HCT116 (cell line): ENCODE measurements at regions not wholly inside any gene's neighbourhood (a gene's known extent, or its start where the extent isn't known, plus 50 kb on each side); places are given as distances from the start of the nearest gene placed in this dataset.

Experiments used
- ATAC-seq: fragments of 200-7000 bp; cut with Tn5 transposase; 2 replicates; pipeline ENCODE4 v1.9.1; 2020; ENCODE audit warnings: mild to moderate bottlenecking, moderate library complexity
- BruUV-seq: library from RNA; stranded (reverse); fragments of 400-500 nt; replicated peaks from 2 replicates; lab custom pipeline; 2021; lab: Mats Ljungman, UMichigan
- CTCF ChIA-PET: fragments of 300-600 bp; sonication (Branson Sonifier 250); formaldehyde crosslinking; loops from one replicate; lab custom pipeline; 2021; ENCODE audit warnings: antibody characterized with exemption; lab: Charles Lee
- POLR2A ChIA-PET: fragments of 300-600, 350-600 bp; sonication (Branson Sonifier 250); formaldehyde crosslinking; loops from one replicate; lab custom pipeline; 2021; ENCODE audit warnings: antibody characterized with exemption; lab: Charles Lee
- RAD21 ChIA-PET, 2 experiments: fragments of 300-600 bp; sonication (Branson Sonifier 250); formaldehyde crosslinking; loops; one replicate each; lab custom pipeline; 2023; ENCODE audit warnings: low total read pairs in 2 of 2; ENCODE audit not compliant: uncharacterized antibody in 2 of 2, unreplicated experiment in 2 of 2, low non-redundant PET in 1 of 2; lab: Charles Lee
- DNase-seq: peaks from one replicate; pipeline ENCODE4 v3.0.0-alpha.2; 2010; ENCODE audit warnings: low read depth, low spot score
- H2AFZ ChIP-seq: fragments of 200-600 bp; shearing (Covaris generic), sonication (generic); 2 replicates; pipeline ENCODE4 v1.6.1; 2017; ENCODE audit warnings: low read depth, mixed run types, mixed read lengths, antibody characterized with exemption, low read length; ENCODE audit not compliant: poor library complexity, severe bottlenecking
- H3K27ac ChIP-seq: 2 replicates; pipeline ENCODE4 v1.5.1; 2012; ENCODE audit warnings: low read depth, low read length
- H3K27me3 ChIP-seq: fragments of 200-600 bp; sonication (generic); 2 replicates; pipeline ENCODE4 v1.6.1; 2016; ENCODE audit warnings: mixed run types, low read length, mixed read lengths; ENCODE audit not compliant: insufficient read depth
- H3K36me3 ChIP-seq, 2 experiments: fragments of 200-500 bp in 1 of 2; fragments of 200-600 bp in 1 of 2; sonication (Bioruptor generic) in 1 of 2; sonication (generic) in 1 of 2; 2 replicates each; pipeline versions ENCODE4 v1.5.1 to v1.6.1; 2014 to 2016; ENCODE audit warnings: low read length in 2 of 2, inconsistent platforms in 1 of 2, mixed read lengths in 1 of 2, mixed run types in 1 of 2; ENCODE audit not compliant: insufficient read depth in 2 of 2, control insufficient read depth in 1 of 2
- H3K4me1 ChIP-seq, 2 experiments: fragments of 200-600 bp in 1 of 2; sonication (generic) in 1 of 2; 2 replicates each; pipeline versions ENCODE4 v1.5.1 to v1.6.1; 2012 to 2017; ENCODE audit warnings: low read length in 2 of 2, inconsistent platforms in 1 of 2, mild to moderate bottlenecking in 1 of 2, mixed read lengths in 1 of 2, mixed run types in 1 of 2, moderate library complexity in 1 of 2; ENCODE audit not compliant: insufficient read depth in 2 of 2, control insufficient read depth in 1 of 2
- H3K4me2 ChIP-seq: fragments of 200-600 bp; sonication (generic); 2 replicates; pipeline ENCODE4 v1.6.1; 2017; ENCODE audit warnings: mixed run types, low read length, mixed read lengths
- H3K4me3 ChIP-seq, 2 experiments: fragments of 200-600 bp in 1 of 2; sonication (generic) in 1 of 2; replicated peaks in 1 of 2; 2 replicates each; pipeline ENCODE4 v1.5.1; 2011 to 2016; ENCODE audit warnings: low read length in 2 of 2, control low read depth in 1 of 2, low read depth in 1 of 2, mild to moderate bottlenecking in 1 of 2, mixed read lengths in 1 of 2, mixed run types in 1 of 2
- H3K79me2 ChIP-seq: fragments of 200-600 bp; sonication (generic); 2 replicates; pipeline ENCODE4 v1.6.1; 2017; ENCODE audit warnings: mild to moderate bottlenecking, mixed run types, low read length, moderate library complexity, mixed read lengths; ENCODE audit not compliant: insufficient read depth
- H3K9ac ChIP-seq: fragments of 200-600 bp; sonication (generic); 2 replicates; pipeline ENCODE4 v1.6.1; 2016; ENCODE audit warnings: low read length, mixed read lengths
- H3K9me2 ChIP-seq: fragments of 200-600 bp; sonication (generic), shearing (Covaris generic); 2 replicates; pipeline ENCODE4 v1.6.1; 2017; ENCODE audit warnings: mixed run types, mild to moderate bottlenecking, moderate library complexity; ENCODE audit not compliant: insufficient read depth
- H3K9me3 ChIP-seq, 2 experiments: fragments of 200-500 bp in 1 of 2; fragments of 200-600 bp in 1 of 2; sonication (Bioruptor generic) in 1 of 2; sonication (generic) in 1 of 2; 2 replicates each; pipeline ENCODE4 v1.6.1; 2014 to 2017; ENCODE audit warnings: low read length in 2 of 2, mixed read lengths in 2 of 2, inconsistent platforms in 1 of 2, low read depth in 1 of 2, mild to moderate bottlenecking in 1 of 2, mixed run types in 1 of 2, moderate library complexity in 1 of 2; ENCODE audit not compliant: control insufficient read depth in 1 of 2, insufficient read depth in 1 of 2
- H4K20me1 ChIP-seq: fragments of 200-600 bp; sonication (generic), shearing (Covaris generic); 2 replicates; pipeline ENCODE4 v1.6.1; 2017; ENCODE audit warnings: mixed run types, mild to moderate bottlenecking, moderate library complexity; ENCODE audit not compliant: insufficient read depth
- ATF3 ChIP-seq: IDR thresholded peaks from 2 replicates; pipeline ENCODE4 v1.6.1; 2012
- CEBPB ChIP-seq: IDR thresholded peaks from 2 replicates; pipeline ENCODE4 v1.6.1; 2012; ENCODE audit warnings: low read depth
- ELF1 ChIP-seq: IDR thresholded peaks from 2 replicates; pipeline ENCODE4 v1.6.1; 2012; ENCODE audit warnings: low read depth, borderline replicate concordance
- EZH2 ChIP-seq: fragments of 200-600 bp; sonication (generic); IDR thresholded peaks from 2 replicates; pipeline ENCODE4 v1.6.1; 2017; ENCODE audit warnings: antibody characterized with exemption, mixed run types
- EZH2phosphoT487 ChIP-seq: fragments of 200-600 bp; IDR thresholded peaks from 2 replicates; pipeline ENCODE4 v1.6.1; 2018; ENCODE audit warnings: antibody characterized with exemption, borderline replicate concordance
- MAX ChIP-seq: IDR thresholded peaks from 2 replicates; pipeline ENCODE4 v1.6.1; 2012
- POLR2A ChIP-seq: IDR thresholded peaks from 2 replicates; pipeline ENCODE4 v1.7.0; 2011; ENCODE audit warnings: borderline replicate concordance; ENCODE audit not compliant: insufficient read depth, insufficient read length; ENCODE audit errors: extremely low read depth
- SP1 ChIP-seq: IDR thresholded peaks from 2 replicates; pipeline ENCODE4 v1.6.1; 2012; ENCODE audit warnings: low read depth
- SRF ChIP-seq: IDR thresholded peaks from 2 replicates; pipeline ENCODE4 v1.6.1; 2012; ENCODE audit warnings: low read depth
- TCF7L2 ChIP-seq: IDR thresholded peaks from 2 replicates; pipeline ENCODE4 v1.7.0; 2011; ENCODE audit warnings: borderline replicate concordance, inconsistent platforms; ENCODE audit not compliant: insufficient read depth, insufficient read length; ENCODE audit errors: extremely low read depth
- YY1 ChIP-seq: IDR thresholded peaks from 2 replicates; pipeline ENCODE4 v1.6.1; 2011; ENCODE audit warnings: low read length, low read depth, moderate library complexity, mild to moderate bottlenecking; ENCODE audit not compliant: insufficient replicate concordance; ENCODE audit errors: extremely low read depth
- ZFX ChIP-seq: fragments of 450-650 bp; IDR thresholded peaks from 2 replicates; pipeline ENCODE4 v1.6.1; 2017
- ZNF274 ChIP-seq: fragments of 200-500 bp; sonication (Bioruptor generic); IDR thresholded peaks from 2 replicates; pipeline ENCODE4 v1.6.1; 2014; ENCODE audit warnings: mild to moderate bottlenecking, low read depth, low read length, inconsistent platforms
- intact Hi-C: fragments of 100-400 bp; cut with micrococcal nuclease; formaldehyde crosslinking; loops from 2 replicates; pipeline ENCODE4 v1.10.0; 2022

- TF ChIP-seq TCF7L2 (no peak), SRF (no peak), MAX (no peak), ELF1 (no peak), ATF3 (no peak), ZFX (no peak)
Measured at GRCh38 chr7:20019757-20020432, 197.3 kb downstream of the MACC1 start (continued).

GRCh38 chr7:20016669-20017068 lies 200.5 kb downstream of the MACC1 start:
- H3K9me3 ChIP-seq, result no peaks in the 10 kb centered on the region
- intact Hi-C loops, result no loop called here
- BruUV-seq, result no TSS peak
- POLR2A ChIA-PET, result interaction anchor here (0.6 kb wide), 1 partner anchor 916 kb away, joined by 5 read pairs; no protein-coding TSS in a partner anchor
- H3K4me1 ChIP-seq, result no peaks in the 10 kb centered on the region
- H3K36me3 ChIP-seq, result no peaks in the 10 kb centered on the region
- no peak overlapping the region for H3K27ac ChIP-seq
- no peaks in the 10 kb centered on the region for H3K27me3 ChIP-seq
- H2AFZ ChIP-seq, result no peak overlapping the region
- TF ChIP-seq CEBPB, result no peak
- TF ChIP-seq SP1, result no peak
- no peak for TF ChIP-seq ZNF274
- no peak for TF ChIP-seq POLR2A
- TF ChIP-seq MAX, result no peak
- no peak for TF ChIP-seq EZH2
- no peak for TF ChIP-seq EZH2phosphoT487
- TF ChIP-seq ATF3, result no peak
- TF ChIP-seq YY1, result no peak
- TF ChIP-seq TCF7L2, result no peak
- no peak for TF ChIP-seq SRF
- no peak overlapping the region for H3K4me2 ChIP-seq
- H3K4me3 ChIP-seq, result no peak overlapping the region
- 0 out of 2 replicates have a peak, but pooled peaks cover 2% of the 10 kb centered on the region for H3K9me2 ChIP-seq
- H4K20me1 ChIP-seq, result no peaks in the 10 kb centered on the region
- RAD21 ChIA-PET, result no interaction called here
- DNase-seq (no peak), ATAC-seq (no peak)
- CTCF ChIA-PET, result no interaction called here
- H3K9ac ChIP-seq, result no peak overlapping the region
- no peaks in the 10 kb centered on the region for H3K79me2 ChIP-seq
